ENCODE measurements at regions not wholly inside any gene's neighbourhood (a gene's known extent, or its start where the extent isn't known, plus 50 kb on each side); places are given as distances from the start of the nearest gene placed in this dataset.
"Not testable (repeated sequence)": the region's sequence is repeated elsewhere in the genome, so short reads cannot be mapped to it uniquely, and the experiment has no call there.

DNA sequence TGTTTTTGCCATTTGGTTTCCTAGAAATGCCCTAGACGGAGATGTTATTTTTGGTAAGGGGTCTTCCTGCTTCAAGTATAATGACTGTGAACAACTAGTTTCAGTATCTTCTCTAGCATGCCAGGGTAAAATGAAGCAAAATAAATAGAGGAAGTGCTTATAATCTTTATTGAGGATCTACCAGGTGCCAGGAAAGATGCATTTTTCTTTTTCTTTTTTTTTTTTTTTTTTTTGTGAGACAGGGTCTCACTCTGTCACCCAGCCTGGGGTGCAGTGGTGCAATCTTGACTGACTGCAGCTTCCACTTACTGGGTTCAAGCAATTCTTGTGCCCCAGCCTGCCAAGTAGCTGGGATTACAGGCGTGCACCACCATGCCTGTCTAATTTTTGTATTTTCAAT is 146.6 kb upstream of the GRK3 start:
- DNase-seq (ENCODE audit: low spot score): not testable (repeated sequence)

DNA sequence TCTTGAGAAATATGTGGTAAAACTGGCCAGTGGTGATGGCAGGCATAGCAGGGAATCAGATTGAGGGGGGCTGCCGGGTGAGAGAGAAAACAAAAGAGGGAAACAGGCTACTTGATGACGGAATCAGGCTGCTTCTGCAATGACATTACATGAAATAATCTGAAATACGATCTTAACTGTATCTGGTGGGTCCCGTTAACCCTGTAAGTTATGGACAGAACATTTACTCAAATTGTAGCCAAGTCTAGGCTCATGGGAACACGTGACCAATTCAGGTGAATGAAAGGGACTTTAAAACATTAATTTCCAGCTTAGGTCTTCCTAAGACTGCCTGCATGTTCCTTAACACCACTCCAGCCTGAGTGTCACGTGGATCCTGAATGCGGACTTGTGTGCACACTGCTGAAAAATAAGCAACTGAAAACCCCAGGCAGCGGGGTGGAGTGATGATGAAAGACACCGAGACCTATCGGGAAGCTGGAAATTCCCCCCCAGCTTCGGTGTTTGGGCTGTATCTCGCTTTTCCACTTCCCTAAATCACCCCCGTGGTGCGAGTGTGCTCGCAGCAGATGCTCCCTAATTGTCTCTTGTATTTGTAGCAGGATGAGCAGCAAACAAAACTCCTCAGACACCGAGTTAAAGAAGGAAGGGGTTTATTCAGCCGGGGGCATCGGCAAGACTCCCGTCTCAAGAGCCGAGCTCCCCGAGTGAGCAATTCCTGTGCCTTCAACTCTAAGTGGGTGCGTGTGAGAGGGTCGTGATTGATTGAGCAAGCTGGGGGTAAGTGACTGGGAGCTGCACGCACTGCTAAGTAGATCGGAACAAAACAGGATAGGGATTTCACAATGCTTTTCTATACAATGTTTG is 145.0 kb upstream of the GRK3 start:
- no peak for DNase-seq (ENCODE audit: low spot score)

DNA sequence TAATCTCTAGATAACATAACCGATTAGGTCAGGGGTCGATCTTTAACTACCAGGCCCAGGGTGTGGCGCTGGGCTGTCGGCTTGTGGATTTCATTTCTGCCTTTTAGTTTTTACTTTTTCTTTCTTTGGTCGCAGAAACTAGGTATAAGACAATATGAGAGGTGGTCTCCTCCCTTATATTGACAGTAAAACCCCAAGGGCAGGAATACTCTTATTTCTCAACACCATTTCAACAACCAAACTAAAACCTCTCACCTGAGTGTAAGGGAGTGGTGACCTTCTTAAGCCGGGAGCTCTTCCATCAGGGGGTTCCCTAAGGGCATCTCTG is 144.4 kb upstream of the GRK3 start:
- DNase-seq (ENCODE audit: low spot score): not testable (repeated sequence)

DNA sequence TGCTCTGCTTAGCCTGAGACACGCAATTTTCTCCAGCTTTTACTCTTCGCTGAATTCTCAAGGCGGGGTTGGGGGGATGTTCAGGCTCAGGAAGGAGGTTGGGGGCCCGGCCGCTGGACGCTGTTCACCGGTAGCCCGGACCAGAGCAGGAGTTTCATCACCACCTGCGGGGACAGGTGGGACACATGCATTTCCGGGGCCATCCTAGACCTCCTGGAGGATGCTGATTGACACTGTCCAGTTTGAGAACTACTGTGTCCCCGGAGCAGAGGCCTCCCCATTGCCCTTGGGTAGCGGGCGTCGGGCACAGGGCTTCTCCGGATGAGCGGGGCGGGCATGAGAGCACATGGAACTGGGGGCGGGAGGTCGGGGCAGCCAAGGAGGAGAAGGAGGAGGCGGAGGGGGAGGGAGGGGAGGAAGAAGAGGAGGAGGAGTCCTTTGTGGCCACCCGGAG is 144.0 kb upstream of the GRK3 start:
- no peak for DNase-seq (ENCODE audit: low spot score)

DNA sequence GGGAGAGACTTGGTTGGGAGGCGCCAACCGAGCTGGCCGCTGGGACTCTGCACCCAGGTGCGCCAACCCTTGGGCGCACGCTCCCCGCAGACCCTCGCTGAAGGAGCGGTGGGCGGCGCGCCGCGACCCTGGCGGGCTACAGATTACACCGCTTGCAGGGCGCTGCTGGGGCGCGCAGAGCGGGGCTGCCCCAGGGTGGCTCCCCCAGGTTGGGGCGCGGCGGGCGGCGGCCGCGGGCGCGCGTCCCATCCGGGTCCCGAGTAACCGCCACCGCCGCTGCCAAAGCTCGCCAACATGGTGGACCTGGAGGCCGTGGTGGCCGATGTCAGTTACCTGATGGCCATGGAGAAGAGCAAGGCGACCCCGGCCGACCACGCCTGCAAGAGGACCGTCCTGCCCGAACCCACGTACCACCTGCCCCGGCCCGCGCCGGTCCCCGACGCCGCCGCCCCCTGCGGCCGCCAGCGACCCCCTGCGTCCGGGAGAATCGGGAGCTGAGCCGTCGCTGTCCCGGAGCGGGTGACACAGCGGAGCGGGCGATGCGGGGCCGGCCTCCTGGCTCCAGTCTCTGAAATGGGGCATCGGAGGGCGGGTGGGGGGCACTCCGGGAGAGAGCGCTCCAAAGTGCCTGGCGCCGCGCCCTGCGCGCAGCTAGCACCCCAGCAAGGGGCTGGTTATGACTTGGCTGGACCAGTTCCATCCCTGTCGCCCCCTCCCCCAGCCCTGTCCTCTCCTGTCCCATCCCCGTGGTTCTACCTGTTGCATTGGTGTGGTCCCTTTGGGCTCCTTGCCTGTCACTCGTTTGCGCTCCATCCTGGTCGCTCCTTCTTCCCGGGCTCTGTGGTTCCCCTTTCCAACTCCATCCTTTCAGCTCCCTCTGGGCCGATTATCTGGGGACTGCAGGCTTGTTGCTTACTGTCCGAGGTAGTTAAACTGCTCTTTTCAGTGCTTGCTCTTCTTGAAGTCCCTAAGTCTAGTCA is 143.3 kb upstream of the GRK3 start:
- no peak for DNase-seq (ENCODE audit: low spot score)

DNA sequence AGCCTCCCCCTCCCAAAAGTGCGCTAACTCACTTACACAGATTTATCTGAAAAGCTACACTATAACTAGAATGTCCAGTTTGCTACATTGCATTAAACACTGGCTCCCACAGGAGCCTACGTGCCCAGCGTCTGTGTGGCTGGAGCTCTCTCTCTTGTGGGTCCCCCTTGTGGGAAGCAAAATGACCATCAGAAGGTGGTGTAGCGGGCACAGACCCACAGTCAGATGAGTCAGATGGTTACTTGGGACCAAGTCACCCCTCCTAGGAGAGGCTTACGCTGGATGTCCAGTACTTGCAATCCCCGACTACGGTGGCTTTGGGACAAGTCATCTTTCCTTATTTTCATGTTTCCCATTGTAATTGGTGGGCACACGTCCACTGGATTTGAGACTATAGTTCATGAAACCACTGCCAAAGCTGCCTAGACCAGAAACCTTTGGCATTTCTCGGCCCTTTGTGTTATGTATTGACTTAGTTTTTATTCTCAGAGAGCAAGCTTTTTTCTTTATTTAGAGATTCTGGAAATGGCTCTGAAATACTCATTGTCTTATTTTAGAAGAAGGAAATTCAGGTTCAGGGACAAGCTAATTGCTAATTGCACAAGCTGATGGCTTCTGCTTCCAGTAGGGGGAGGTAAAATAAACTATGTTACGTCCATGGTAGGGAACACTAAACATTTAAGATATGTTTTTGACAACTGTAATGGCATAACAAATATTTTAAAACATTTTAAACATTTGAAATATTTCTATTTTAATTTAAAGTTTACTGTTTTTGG is 137.8 kb upstream of the GRK3 start:
- not testable (repeated sequence) for DNase-seq (ENCODE audit: low spot score)

DNA sequence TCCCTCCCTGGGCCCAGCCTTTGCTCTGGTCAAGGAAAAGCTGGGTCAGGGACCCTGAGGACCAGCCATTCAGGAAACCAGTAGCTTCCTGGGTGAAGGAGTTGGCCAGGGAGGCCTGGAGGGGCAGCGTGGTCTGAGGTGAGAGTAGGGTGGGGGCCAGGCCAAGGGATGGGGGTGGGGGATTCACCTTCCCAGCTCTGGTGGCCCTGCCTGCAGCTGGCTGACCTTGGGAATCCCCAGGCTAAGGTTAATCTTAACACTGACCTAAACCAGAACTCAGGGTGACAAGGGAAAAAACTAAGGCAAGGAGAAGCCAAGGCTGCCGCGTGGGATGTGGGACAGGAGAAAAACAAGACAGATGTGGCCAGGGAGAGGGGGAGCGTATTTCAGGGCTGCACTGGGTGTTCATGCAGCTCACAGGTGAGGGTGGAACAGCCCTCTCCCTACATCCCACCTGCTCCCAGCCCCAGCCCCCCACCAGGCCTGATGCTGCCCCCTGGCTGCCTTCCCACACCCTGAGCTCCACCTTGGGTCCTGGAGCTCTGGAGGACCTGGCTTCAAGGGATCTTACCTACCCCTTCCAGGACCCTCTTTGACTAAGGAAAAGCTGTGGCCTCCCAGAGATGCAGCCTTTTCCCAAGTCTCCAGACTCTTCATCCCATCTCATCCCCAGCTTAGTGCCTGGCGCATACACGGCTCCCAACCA is 132.7 kb upstream of the GRK3 start:
- DNase-seq (ENCODE audit: low spot score): not testable (repeated sequence)

DNA sequence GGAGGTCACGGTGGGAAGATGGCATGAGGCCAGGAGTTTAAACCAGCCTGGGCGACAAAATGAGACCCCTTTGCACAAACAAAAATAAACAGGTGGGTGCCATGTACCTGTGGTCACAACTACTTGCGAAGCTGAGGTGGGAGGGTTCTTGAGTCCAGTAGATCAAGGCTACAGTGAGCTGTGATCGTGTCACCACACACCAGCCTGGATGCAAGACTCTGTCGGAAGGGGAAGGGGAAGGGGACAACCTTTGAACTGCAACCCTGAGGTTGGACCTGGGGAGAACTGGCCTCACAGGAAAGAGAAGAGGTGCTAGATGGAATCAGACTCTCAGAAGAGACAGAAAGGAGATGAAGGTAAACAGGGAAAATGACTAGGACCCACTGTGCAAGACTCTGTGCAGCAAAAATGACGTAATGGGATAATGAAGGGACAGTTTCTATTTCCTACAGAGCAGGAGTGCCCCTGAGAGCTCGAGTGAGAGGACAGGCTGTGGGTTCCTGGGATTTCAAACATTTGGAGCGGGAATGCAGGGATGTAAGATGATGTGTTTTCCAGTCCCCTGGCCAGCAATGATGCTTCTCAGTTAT is 131.0 kb upstream of the GRK3 start:
- DNase-seq (ENCODE audit: low spot score): not testable (repeated sequence)

DNA sequence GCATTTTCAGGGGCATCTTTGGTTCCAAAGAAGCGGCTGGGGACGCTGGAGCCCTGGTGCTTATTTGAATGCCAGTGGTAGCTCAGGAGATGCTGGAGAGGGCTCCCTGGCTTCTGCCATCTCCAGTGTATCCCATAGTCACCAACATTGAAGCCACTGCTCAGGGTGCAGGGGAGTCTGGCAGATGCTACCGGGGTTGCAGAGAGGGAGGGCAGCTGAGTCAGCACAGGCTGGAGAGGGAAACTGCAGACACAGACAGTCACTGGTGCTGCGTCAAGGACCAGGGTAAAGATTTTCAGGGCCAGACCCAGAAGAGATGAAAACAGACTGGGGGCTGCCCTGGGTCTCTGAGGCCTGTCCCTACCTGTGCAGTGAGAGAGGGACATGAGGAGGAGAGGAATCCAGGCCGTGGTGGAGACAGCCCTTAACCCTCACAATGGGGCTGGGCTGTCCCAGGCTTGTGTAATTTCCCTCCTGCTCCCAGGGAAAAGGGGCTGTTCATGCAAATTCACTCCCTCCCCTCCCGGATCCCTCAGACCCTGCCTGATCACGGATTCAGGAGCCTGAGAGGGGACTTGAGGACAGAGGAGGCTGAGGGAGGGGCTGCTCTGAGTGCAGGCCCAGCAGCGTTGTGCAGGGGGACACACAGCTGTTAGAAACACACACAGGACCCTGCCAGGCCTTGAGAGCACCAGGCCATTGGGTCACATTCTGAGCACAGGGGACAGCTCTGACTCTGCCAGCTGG is 126.9 kb upstream of the GRK3 start:
- no peak for DNase-seq (ENCODE audit: low spot score)

DNA sequence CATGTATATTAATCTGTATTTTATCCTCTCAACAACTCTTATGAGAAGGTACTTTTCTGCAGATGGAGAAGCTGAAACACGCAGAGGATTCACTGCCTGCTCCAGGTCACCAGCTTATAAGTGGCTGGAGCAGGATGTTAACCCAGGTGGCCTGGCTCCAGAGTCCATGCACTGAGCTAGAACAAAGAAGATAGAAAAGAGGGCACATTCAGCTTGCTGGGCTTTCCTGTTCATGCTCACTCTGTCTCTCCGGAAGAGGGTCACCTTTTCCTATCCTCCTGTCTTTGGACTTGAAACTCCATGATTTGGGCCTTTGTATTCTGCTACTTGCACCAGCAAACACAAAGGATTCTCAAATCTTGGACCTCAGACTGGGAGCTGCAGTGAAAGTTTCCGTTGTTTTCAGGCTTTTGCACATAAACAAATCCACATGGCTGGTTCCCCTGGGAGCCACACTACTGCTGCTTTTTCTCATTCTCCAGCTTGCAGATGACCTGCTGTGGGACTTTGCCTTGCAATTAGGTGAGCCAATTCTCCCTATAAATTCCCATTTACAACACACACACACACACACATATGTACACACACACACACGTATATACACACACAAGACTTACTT is 117.3 kb upstream of the GRK3 start:
- DNase-seq (ENCODE audit: low spot score): no peak

DNA sequence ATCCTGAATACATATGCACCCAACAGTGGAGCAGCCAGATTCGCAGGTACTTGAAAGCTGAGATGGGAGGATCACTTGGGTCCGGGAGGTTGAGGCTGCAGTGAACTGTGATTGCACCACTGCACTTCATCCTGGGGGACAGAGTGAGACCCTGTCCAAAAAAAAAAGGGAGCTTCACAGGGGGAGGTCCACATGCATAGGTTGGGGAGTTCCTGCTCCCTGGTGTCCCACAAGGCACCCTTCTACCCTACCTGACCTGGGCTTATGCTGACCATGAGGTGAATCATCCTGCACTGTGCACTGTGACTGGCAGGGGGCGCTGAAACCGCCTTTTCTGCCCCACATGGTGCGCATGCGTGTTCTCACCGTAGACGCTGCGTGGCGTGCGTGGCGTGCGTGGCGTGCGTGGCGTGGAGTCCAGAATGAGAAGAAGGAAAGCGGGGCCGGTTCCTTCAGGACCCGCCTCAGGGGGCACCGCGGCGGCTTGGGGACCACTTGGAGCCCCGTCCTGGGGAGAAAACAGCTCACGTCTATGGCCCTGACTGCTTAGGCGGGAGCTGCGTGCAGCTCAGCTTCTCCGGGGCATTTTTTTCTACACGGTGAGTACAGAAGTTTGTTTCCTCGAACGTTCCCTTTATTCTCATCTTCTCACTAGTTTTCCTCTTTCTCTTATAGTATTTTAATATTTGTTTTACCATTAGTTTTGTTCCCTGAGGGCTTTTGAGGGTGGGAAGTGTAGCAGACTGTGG is 116.6 kb upstream of the GRK3 start:
- DNase-seq (ENCODE audit: low spot score): peak; percentile 97

DNA sequence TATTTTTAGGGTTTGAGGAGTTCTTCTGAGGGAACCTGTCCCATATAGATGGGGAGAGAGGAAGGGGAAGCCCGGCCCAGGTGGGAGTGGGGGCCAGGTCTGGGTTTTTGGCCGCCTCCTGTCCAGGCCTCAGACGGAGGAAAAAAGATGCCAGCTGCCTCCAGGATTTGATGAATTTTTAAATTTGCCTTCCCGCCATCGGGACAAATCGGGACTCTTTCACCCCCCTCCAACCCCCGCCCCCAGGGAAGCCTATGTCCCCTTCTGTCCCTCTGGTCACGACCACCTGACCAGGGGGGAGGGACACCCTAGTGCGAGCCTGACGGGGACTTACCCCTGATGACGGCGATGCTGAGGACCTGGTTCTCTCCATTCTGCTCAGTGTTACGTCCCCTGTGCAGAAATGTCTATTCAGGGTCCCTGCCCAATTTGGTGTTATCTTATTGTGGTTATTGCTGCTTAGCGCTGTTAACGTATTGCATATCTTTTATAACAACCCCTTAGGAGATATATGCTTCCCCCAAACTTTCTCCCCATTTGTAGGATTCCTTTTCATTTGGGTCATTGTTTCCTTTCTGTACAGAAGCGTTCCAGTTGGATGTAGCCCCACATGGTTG is 115.9 kb upstream of the GRK3 start:
- DNase-seq (ENCODE audit: low spot score): no peak

DNA sequence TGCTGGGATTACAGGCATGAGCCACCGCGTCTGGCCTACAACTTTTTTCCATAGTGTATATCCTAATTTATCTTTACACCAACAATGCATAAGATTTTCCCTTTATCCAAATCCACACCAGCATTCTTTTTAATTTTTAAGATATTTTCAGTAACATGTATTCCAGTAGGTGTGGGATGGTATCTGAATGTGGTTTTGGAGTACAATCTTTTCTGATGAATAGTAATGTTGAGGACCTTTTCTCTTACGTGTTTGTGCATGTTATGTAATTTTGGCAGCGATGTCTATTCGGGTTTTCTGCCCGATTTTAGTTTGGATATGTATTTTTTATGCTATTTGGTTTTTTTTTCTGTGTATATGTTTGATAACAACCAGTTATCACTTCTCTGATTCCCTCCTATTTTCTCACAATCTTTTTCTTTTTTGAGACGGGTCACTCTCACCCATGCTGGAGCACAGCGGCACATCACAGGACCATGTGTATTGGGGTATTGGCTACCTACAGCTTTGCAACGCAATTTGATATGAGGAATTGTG is 114.6 kb upstream of the GRK3 start:
- DNase-seq (ENCODE audit: low spot score): no peak

DNA sequence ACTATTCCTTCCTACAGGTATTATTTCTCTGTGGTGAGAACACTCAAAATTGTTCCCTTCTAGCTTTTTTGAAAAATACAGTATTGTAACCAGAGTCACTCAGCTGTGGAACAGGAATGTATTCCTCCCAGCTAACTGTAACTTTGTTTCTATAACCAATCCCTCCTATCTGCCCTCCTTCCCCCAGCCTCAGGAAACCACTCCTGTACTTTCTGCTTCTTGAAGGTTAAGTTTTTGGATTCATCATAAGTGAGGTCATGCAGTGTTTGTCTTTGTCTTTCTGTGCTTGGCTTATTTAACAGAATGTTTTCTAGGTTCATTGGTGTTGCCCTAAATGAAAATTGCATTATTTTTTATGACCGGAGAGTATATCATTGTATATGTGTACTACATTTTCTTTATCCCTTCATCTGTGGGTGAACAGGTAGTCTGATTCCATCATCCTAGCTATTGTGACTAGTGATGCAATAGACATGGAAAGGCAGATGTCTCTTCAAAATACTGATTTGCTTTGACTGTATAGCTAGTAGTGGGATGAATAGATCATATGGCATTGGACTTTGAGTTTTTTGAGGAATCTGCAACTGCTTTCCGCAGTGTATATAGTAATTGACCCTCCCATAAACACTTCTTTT is 112.9 kb upstream of the GRK3 start:
- no peak for DNase-seq (ENCODE audit: low spot score)

DNA sequence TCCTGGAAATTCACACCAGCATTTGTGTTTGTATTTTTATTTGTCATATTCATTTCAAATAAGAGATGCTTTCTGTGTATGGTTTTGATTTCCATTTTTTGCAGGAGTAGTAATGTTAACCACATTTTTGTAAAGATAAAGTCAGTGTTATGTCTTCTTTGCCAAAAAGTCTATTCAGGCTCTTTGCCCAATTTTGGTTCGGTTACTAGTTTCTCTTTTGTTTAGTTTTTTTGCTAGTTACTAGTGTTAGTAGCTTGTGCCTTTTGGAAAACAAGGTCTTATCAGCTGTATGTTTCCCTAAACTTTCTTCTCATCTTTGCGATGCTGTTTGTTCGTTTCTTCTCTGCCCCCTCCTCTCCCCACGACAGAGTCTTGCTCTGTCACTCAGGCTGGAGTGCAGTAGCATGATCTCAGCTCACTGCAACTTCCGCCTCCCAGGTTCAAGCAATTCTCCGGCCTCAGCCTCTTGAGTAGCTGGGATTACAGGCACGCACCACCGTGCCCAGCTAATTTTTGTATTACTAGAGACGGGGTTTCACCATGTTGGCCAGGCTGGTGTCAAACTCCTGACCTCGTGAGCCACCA is 112.3 kb upstream of the GRK3 start:
- no peak for DNase-seq (ENCODE audit: low spot score)

DNA sequence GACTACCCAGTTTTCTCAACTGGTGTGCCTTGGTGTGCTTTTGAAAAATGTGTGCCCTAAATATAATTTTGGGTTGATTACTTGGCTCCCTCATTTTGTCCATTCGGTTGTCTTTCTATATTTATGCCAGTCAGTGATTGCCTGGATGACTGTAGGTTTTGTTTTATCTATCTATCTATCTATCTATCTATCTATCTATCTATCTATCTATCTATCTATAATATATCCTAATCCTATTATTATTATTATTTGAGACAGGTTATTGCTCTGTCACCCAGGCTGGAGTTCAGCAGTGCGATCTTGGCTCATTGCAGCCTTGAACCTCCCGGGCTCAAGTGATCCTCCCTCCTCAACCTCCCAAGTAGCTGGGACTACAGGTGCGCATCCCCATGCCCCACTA is 111.4 kb upstream of the GRK3 start:
- no peak for DNase-seq (ENCODE audit: low spot score)

DNA sequence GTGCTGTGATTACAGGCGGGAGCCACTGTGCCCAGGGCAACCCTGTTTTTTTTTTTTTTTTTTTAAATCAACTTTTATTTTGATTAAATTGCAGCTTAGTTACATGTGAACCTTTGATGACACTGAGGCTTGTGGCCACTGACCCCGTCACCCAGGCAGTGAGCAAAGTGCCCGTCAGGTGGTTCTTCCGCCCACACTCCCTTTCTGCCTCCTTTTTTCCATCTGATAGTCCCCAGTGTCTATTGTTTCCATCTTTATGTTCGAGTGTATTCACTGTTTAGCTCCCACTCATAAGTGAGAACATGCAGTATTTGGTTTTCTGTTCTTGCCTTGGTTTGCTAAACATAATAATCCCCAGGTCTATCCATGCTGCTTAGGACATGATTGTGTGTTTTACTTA is 110.9 kb upstream of the GRK3 start:
- DNase-seq (ENCODE audit: low spot score): no peak

Measured in HuH-7 (cell line).